Body of pancreas (tissue), 4 donors: ENCODE measurements at regions not wholly inside any gene's neighbourhood (a gene's known extent, or its start where the extent isn't known, plus 50 kb on each side); places are given as distances from the start of the nearest gene placed in this dataset.

Source experiments
- ATAC-seq: fragments of 150-250 bp; one replicate; pipeline ENCODE4 v1.9.1; 2016
- DNase-seq, 4 donors: peaks; one replicate each; pipeline ENCODE4 v3.0.0-alpha.2; 2019
- H3K27ac ChIP-seq, 4 donors: fragments of 200-600 bp; sonication (generic); 1 replicate in 3 of 4; 2 replicates in 1 of 4; pipeline versions ENCODE4 v1.5.1 to v1.6.1; 2016 to 2019; ENCODE audit warnings: mild to moderate bottlenecking in 1 of 4, mixed read lengths in 1 of 4, moderate library complexity in 1 of 4
- H3K27me3 ChIP-seq, 2 donors: fragments of 200-600 bp; sonication (generic); one replicate each; pipeline ENCODE4 v1.6.0; 2016; ENCODE audit warnings: mild to moderate bottlenecking in 1 of 2
- H3K36me3 ChIP-seq, 2 donors: fragments of 200-600 bp; sonication (generic); replicated peaks in 1 of 2; 2 replicates each; pipeline ENCODE4 v1.5.1; 2016; ENCODE audit warnings: low read depth in 2 of 2; ENCODE audit not compliant: insufficient read depth in 1 of 2
- H3K4me1 ChIP-seq: fragments of 200-600 bp; sonication (generic); one replicate; pipeline ENCODE4 v1.6.0; 2016
- H3K4me3 ChIP-seq, 2 donors: fragments of 200-600 bp; sonication (generic); 1 replicate in 1 of 2; 2 replicates in 1 of 2; pipeline ENCODE4 v1.5.1; 2016 to 2019
- H3K9me3 ChIP-seq, 3 donors: fragments of 200-600 bp; sonication (generic); 1 replicate in 2 of 3; 2 replicates in 1 of 3; pipeline ENCODE4 v1.5.1; 2016
- POLR2A ChIP-seq, 3 donors: fragments of 450-650 bp; IDR thresholded peaks; one replicate each; pipeline ENCODE4 v1.6.1; 2016; ENCODE audit warnings: antibody characterized with exemption in 3 of 3, mild to moderate bottlenecking in 2 of 3
- WGBS, 2 donors: methylation state at CpG; one replicate each; pipeline ENCODE4 v1.1.5; 2017; 5-methylcytosine and 5-hydroxymethylcytosine counted together
- intact Hi-C: fragments of 100-400 bp; cut with DNase I; formaldehyde crosslinking; loops from one replicate; pipeline ENCODE4 v1.15.1; 2023
- TF ChIP-seq, protein P1 (sequence below), 7 experiments: fragments of 450-650 bp in 4 of 7; fragments of 200-600 bp in 3 of 7; sonication (generic) in 3 of 7; IDR thresholded peaks; one replicate each; pipeline ENCODE4 v1.5.1; 2016 to 2019; ENCODE audit warnings: antibody characterized with exemption in 7 of 7

DNA sequence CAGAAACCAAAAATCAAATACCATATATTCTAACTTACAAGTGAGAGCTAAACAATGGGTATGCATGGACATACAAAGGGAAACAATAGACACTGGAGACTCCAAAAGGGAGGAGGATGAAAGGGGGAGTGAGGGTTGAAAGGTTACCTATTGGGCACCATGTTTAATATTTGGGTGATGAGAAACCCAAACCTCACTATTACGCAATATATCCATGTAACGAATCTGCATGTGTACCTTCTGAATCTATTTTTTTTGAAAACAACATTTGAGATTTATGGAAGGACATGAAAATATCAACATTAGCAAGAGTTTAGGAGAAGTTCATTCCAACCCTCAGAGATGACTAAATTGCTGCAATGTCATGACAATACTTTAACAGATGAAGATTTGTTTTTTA is 586.1 kb downstream of the GBA3 start:
- whole genome bisulfite sequencing, 2 donors, result 82 to 86% methylated on average over 2 of the region's 2 CpGs
- DNase-seq (no peak), ATAC-seq (no peak)
- TF ChIP-seq POLR2A (IDR thresholded peaks at IDR 0.05), result no peak
- TF ChIP-seq, protein P1, sequence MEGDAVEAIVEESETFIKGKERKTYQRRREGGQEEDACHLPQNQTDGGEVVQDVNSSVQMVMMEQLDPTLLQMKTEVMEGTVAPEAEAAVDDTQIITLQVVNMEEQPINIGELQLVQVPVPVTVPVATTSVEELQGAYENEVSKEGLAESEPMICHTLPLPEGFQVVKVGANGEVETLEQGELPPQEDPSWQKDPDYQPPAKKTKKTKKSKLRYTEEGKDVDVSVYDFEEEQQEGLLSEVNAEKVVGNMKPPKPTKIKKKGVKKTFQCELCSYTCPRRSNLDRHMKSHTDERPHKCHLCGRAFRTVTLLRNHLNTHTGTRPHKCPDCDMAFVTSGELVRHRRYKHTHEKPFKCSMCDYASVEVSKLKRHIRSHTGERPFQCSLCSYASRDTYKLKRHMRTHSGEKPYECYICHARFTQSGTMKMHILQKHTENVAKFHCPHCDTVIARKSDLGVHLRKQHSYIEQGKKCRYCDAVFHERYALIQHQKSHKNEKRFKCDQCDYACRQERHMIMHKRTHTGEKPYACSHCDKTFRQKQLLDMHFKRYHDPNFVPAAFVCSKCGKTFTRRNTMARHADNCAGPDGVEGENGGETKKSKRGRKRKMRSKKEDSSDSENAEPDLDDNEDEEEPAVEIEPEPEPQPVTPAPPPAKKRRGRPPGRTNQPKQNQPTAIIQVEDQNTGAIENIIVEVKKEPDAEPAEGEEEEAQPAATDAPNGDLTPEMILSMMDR (IDR thresholded peaks at IDR 0.05), result no peak
- Histone ChIP-seq H3K4me1 (no peaks in the 10 kb centered on the region), H3K27ac (no peak overlapping the region), H3K4me3 (no peak overlapping the region), H3K27me3 (no peaks in the 10 kb centered on the region), H3K36me3 (no peaks in the 10 kb centered on the region), H3K9me3 (no peaks in the 10 kb centered on the region)
- intact Hi-C loops, result no loop called here

DNA sequence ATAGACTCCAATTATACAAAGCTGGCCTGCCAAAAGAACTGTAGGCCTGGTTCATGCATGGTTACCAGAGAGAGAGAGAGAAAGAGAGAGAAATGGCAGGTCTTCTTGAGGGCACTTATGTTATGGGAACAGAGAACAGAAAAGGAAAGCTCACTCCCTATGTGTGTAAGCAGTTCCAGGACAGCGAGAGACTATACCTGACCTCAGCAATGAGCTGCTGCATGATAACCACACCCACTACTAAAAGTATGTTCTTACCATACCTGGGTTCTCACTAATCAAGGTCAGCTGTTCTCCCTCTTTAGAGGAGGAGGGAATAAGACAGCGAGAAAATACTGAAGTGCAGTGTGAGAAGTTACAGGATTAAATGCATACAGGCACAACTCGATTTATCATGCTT is 583.3 kb downstream of the GBA3 start:
- no peak for DNase-seq
- Histone ChIP-seq H3K4me1 (no peaks in the 10 kb centered on the region), H3K27ac (no peak overlapping the region), H3K36me3 (no peaks in the 10 kb centered on the region), H3K4me3 (no peak overlapping the region), H3K9me3 (no peaks in the 10 kb centered on the region), H3K27me3 (no peaks in the 10 kb centered on the region)
- intact Hi-C loops, result no loop called here
- no peak for ATAC-seq
- TF ChIP-seq, protein P1 (IDR thresholded peaks at IDR 0.05), result no peak
- WGBS, 2 donors, result 62 to 74% methylated on average over 3 of the region's 3 CpGs

DNA sequence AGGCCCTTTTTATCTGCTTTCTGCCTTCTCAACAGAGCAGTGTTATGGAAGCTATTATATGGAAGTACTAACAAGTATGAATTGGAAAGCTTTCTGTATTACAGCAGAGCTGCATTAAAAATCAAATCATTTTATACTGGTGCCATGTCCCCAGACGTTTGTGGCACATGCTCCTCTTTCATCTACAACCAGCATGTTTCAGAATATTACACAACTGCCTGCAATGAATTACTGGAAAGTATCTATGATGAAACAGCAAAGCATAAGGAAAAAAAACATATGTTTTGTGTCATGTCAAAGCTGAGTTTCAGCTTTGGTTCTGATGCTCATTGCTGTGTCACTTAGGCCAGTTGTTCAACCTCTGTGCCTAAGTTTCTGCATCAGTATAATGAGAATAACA is 576.8 kb downstream of the GBA3 start:
- ATAC-seq (no peak), DNase-seq (no peak)
- Histone ChIP-seq H3K36me3 (no peaks in the 10 kb centered on the region), H3K27ac (no peak overlapping the region), H3K4me3 (no peak overlapping the region), H3K27me3 (no peaks in the 10 kb centered on the region), H3K9me3 (no peaks in the 10 kb centered on the region), H3K4me1 (no peaks in the 10 kb centered on the region)
- intact Hi-C loops, result no loop called here
- TF ChIP-seq, protein P1 (IDR thresholded peaks at IDR 0.05), result no peak
- TF ChIP-seq POLR2A (IDR thresholded peaks at IDR 0.05), result no peak
- WGBS, 2 donors, result 10 to 30% methylated on average over 1 of the region's 1 CpG

DNA sequence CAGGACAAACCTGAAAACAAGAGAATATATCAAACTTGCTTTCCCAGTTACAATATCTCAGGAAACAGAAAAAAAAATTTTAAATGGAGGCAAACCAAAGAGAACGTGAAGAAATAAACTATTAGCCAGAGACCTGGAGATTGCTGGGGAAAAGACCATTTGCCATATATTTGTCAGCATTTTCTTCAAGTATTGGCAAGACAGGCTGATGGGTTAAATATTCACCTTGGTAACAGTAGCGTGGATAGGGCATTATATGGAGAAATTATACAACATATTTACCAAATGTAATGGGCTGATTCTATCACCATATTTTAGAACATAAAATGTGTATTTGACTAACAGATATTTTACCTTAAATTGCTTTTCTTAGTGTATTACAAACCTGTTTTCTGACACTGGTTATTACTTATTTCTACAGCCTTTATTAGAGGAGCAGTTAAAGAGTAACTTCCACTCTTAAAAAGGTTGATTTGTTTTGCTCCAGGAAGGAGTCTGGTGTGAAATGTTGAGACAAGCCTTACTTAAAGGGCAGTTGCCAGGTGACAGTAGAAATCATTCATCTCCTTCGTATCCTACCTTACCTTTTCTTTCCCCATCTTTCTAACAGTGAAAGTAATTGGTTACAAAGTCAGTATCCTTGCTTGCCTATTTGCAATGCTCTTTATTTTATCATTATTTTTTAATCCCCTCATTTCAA is 575.5 kb downstream of the GBA3 start:
- intact Hi-C loops, result no loop called here

More for the DNA sequence above, 575.5 kb downstream of the GBA3 start:
- Histone ChIP-seq H3K27ac (no peak overlapping the region), H3K36me3 (no peaks in the 10 kb centered on the region), H3K9me3 (no peaks in the 10 kb centered on the region), H3K4me1 (no peaks in the 10 kb centered on the region), H3K27me3 (no peaks in the 10 kb centered on the region), H3K4me3 (no peak overlapping the region)
- DNase-seq (no peak), ATAC-seq (no peak)
- TF ChIP-seq POLR2A (IDR thresholded peaks at IDR 0.05), result no peak
- TF ChIP-seq, protein P1 (IDR thresholded peaks at IDR 0.05), result no peak
- 21% methylated on average over 3 of the region's 3 CpGs for WGBS, 2 donors
